Fibroblast of lung (primary cell): ENCODE measurements at regions not wholly inside any gene's neighbourhood (a gene's known extent, or its start where the extent isn't known, plus 50 kb on each side); places are given as distances from the start of the nearest gene placed in this dataset.

Experiments
- EZH2 ChIP-seq: IDR thresholded peaks from 2 replicates; pipeline ENCODE4 v1.5.1; 2012; ENCODE audit warnings: low read length, control low read depth, mild to moderate bottlenecking; ENCODE audit errors: missing control alignments
- TF ChIP-seq, protein P1 (sequence below), 2 donors: IDR thresholded peaks in 1 of 2; conservative IDR thresholded peaks in 1 of 2; 1 replicate in 1 of 2; 2 replicates in 1 of 2; pipeline ENCODE4 v1.5.1; 2011 to 2012; ENCODE audit warnings: low read length in 2 of 2, control low read depth in 1 of 2, inconsistent platforms in 1 of 2, low read depth in 1 of 2, mild to moderate bottlenecking in 1 of 2

DNA sequence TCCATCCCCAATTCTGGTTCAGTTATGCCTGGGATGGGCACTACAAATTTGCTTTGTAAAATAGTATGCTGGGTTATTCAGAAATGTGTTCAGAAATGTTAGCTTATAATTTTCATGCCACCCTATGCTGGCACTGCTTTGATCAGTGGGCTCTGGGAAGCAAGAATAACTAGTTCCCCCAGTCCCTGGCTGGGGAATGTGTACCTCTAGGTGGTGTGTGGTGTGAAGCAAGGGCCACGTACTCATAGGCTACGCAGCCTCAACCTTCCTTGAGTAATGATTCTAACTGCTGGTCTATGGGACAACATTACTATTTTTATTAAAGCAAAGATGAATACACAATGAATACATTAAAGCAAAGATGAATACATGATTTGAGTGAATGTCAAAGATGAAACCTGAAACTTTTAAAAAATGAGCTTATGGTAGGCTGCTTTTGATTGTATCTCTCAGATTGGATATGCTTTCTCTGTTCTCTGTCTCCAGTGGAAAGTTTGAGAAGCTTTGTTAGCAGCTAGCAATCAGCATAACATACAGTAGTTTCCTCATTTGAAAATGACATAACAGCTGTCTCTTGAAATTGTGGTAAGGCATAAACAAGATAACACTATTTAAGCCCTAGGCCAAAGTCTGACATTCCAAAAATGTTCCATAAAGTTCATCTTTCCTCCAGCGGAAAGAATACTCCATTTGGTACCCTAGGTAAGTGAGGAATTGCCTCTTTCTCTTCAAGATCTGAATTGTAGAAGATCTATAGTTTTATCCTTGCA is 174.7 kb upstream of the NFIB start:
- TF ChIP-seq, protein P1, sequence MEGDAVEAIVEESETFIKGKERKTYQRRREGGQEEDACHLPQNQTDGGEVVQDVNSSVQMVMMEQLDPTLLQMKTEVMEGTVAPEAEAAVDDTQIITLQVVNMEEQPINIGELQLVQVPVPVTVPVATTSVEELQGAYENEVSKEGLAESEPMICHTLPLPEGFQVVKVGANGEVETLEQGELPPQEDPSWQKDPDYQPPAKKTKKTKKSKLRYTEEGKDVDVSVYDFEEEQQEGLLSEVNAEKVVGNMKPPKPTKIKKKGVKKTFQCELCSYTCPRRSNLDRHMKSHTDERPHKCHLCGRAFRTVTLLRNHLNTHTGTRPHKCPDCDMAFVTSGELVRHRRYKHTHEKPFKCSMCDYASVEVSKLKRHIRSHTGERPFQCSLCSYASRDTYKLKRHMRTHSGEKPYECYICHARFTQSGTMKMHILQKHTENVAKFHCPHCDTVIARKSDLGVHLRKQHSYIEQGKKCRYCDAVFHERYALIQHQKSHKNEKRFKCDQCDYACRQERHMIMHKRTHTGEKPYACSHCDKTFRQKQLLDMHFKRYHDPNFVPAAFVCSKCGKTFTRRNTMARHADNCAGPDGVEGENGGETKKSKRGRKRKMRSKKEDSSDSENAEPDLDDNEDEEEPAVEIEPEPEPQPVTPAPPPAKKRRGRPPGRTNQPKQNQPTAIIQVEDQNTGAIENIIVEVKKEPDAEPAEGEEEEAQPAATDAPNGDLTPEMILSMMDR (conservative IDR thresholded peaks at IDR 0.05 in 1 of 2, IDR thresholded peaks at IDR 0.05 in 1 of 2; ENCODE audit: low read depth in 1 of 2, low read length in 2 of 2) = no peak
- TF ChIP-seq EZH2 = no peak
